HG02798 (cell line): ENCODE measurements at regions not wholly inside any gene's neighbourhood (a gene's known extent, or its start where the extent isn't known, plus 50 kb on each side); places are given as distances from the start of the nearest gene placed in this dataset.
"Not testable (repeated sequence)": the region's sequence is repeated elsewhere in the genome, so short reads cannot be mapped to it uniquely, and the experiment has no call there.

ENCODE experiments used
- ATAC-seq: cut with Tn5 transposase; IDR thresholded peaks from one replicate; pipeline ENCODE4 v1.9.1; 2021; ENCODE audit warnings: mild to moderate bottlenecking; ENCODE audit not compliant: unreplicated experiment, poor library complexity

DNA sequence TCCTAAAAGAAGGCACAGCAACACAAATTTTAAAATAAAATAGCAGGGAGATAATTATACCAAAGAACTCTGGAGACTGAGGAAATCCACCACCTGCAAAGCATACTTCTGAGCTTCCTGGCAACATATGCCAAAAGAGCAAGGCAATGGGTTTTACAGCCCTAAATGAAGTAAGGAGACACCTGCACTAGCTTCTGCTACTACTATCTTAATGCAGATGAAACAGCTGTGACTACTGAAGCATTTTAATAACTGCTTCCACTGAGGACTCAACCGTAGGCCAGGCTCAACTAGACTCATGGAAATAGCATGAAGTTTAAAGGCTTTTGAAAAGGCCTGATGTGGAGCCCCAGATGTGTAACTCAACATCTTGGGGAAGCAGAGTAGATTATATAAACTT is 820.1 kb upstream of the AMELY start:
- no peak for ATAC-seq

DNA sequence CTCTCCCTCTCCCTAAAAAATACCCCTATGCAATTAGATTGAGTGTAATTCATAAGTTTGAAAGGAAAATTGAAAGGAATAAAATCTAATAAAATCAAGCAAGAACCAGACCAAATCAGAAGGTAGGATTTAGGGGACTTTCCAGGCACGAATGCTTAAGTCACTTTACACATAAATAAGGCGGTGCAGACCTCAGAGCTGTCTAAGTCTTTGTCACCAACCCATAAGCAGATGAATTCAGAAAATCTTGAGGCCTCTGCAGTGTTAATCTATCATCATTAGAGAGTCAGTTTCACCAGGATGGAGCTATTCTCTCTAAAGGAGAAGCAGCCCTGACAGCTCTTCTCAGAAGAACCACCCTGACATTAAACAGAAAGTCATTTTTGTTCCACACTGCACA is 819.1 kb upstream of the AMELY start:
- peak; percentile 69 for ATAC-seq

DNA sequence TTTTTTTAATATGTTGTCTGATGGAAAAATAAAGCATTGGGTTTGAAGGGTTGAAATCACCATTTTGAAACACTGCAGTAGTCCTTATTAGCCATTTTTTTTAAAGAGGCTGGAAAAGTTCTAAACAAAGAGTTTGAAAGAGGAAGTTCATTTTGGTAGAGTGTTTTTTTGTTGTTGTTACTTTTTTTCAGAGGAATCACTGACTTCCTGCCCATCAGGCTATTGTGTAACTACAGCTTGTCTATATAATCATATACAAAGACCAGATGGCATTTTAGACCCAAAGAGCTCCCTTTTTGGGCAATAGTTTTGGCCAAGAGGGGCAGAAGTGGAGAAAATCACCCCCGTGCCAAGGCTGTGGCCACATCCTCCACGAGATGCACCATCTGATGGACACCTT is 818.5 kb upstream of the AMELY start:
- peak; percentile 19 for ATAC-seq

DNA sequence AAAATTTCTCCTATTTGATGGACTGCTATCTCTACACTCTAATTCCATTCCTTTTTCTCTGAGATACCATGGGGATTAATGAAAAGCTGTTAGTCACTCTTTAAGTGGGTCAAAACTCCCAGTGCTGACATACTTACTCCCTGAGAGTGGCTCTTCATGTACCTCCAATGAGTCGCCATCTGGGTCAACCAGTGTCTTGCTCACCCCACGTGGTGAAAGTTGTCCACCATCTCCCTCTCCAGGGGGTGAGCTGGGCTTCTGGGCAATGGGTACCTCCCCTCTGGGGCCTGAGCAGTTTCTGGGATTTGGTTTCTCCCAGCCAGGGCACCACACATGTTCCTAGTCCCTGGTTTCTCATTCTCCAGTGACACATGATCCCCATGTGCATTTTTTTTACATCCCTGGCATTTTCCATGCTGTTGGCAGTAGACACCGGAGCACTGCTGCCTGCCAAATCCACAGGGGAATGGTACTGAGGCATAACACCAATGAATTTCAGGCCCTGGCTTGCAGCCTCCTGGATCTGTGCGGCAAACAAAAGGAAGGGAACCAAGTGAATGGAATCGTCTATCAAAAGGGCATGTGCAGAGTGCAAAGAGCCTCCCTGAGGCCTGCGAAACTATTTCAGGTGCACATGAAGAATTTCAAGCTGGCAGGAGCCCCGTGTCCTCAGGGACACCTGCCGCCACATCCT is 817.9 kb upstream of the AMELY start:
- ATAC-seq: no peak

DNA sequence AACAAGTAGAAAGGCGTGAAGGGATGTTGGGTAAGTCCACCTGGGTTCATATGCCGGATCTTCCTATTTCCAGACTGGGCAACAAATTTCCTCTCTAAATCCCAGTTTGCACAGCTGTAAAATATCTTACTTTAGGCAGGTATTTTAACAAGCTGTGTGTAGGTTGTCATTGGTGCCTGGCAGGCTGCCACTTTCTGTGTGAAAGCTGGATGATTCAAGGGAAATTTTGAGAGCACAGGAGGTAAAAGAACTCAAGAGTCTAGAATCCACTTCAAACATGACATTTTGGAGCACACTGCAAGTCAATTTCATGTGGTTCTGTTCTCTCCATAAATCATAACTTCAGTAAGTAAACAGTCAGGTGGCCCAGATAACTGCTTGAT is 817.4 kb upstream of the AMELY start:
- no peak for ATAC-seq

DNA sequence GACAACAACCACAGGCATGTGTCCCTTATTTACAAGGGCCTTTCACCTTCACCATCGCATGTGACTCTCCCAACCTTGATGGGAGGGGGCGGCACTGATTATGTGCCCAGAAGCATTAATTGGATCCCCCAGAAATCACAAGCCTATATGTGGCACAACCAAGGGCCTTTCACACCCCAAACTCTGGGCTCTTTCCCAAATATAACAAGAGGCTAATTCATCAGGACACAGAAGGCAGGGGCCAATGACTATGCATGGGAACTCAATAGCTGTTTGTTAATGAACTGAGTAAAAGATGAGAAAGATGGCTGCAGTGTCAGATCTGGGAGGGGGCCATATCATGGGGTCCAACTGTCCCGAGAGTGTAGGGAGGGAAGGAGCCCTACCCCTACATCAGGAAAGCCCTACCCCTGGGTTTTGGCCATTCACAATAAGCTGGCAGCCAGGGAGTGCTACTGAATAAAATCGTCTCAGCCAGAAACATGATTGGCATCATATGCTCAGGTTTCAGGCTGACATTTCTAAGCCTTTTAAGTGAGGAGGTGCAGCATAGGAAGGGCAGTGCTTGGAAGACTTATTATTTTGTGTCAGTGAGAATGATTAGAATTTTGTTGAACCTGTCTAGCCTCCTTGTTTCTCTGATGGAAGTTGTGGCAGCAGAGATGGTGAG is 814.4 kb upstream of the AMELY start:
- no peak for ATAC-seq

DNA sequence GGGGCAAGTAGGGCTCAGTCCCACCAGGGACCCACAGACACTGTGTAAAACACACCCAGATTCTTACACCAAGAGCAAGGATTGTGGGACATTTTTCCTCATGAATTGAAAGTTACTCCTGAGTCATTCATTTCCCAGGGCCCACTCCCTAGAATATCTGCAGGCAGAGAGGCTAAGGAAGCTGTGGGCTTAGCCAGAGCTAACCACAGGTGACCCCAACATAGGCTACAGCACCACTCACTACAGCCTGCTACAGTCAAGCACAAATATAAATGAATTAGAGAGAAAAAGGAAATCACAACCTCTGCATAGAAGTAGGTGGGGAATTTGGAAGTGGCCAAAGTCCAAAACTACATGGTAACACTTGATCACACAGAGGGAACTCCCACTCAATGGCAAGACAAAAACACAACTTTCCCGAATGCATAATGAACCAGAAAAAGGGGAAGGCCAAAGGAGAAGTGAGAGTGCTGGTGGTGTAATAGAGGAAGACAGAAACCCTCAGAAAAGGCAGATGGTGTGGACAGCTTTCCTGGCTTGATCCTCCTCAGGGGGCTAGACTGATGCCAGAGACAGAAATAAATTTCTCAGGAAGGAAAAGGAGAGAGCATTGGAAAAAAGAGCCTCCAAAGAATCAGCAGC is 812.6 kb upstream of the AMELY start:
- ATAC-seq: peak; percentile 80

DNA sequence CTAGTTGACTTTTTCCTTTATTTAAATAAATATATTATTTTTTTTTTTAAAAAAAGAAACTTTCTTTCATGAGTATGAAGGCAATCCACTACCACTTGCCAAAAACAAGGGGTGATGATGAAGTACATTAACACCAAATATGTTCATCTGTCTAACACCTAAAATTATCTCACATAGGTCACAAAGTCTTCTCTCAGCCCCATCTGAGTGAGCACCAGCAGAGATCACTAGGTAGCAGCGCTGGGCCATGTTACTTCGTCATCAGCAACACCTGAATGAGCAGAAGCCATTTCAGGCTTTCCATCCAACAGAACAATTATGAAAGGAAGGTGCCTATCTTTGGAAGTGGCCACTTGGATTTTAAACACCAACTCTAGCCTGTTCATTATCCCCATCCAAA is 811.6 kb upstream of the AMELY start:
- ATAC-seq: no peak

DNA sequence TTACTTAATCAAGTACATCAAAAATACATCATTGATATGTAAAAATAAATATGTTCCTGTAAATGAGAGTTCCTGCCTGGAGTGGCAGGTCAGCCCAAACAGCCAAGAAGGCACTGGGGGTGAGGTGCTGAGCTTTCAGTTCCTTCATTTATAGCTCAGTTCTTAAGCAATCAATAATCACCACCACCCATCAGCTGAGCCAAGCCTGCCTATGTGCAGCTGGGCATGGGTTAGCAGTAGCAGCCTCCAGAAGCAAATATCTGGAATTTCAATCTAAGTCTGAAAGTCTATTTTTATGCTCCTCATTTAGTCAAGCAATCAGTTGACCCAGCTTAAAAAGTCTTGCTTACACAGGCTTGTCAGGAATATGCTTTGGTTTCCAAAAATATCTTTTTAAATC is 811.0 kb upstream of the AMELY start:
- ATAC-seq: peak; percentile 54

DNA sequence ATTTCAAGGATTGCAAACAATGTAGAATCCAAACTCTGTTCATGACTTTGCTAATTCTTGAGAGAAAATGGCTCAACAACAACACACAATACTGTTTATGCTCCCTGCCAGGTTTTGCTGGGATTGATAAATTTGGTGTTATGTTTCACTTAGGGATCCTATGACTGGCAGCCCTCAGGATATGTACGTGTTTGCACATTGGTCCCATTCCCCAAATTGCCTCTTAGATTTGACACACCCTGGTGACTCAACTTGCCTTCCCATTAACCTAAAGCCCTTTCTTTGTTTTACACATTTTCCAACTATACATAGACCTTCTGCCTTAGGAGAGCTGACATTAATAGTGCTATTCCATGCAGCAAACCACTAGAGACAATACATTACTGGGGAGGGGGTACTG is 809.4 kb upstream of the AMELY start:
- ATAC-seq: no peak

DNA sequence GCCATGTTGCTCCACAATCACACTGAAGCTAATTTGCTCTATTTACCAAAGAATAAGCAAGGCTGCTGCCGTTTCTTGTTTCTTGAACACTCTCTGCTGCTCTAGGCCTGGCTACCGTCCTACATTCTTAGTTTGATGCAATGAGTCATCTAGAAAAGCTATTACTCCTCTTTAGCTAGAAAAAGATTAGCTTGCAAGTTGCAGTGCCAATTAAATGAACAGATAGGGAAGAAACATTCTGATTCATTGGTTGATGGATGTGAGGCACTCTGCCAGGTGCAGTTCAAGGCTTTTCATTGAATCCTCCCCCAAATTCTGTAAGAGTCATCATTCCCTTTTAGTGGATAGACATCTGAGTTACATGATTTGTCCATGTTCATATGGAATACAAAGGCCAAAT is 807.7 kb upstream of the AMELY start:
- ATAC-seq: no peak

DNA sequence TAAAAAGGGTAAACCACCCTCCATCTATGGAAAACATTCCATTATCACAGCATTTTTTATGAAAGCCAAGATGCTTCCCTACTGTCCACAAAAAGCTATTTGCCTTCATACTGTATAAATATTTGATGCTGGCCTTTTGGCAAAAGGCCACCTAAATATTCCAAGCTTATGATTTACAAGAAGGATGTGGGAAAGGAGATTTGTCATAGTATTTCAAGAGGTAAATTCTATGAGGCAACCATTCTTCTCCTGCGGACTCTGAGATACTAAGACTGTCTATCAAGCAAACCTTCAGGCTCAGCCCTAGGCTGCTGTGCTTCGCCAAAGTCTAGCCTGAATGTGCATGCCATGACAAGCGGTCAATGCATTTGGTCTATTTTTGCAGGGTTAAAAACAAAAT is 807.1 kb upstream of the AMELY start:
- no peak for ATAC-seq

DNA sequence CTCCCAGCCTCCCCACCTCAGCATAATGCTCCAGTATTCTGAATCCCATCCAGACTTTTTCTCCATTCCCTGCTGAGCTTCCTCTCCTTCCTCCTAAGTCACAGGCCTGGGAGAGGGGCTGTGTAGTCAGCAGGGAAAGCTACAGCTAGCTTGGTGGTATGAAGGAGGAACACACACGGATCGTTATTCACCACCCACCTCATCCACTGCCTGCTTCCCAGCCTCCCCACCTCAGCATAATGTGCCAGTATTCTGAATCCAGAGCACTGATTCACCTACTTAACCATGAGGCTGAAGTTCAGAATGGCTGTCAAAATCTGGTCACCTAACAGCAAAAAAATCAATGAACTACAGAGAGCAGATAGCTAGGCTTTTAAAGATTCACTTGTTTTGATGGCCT is 806.6 kb upstream of the AMELY start:
- no peak for ATAC-seq

DNA sequence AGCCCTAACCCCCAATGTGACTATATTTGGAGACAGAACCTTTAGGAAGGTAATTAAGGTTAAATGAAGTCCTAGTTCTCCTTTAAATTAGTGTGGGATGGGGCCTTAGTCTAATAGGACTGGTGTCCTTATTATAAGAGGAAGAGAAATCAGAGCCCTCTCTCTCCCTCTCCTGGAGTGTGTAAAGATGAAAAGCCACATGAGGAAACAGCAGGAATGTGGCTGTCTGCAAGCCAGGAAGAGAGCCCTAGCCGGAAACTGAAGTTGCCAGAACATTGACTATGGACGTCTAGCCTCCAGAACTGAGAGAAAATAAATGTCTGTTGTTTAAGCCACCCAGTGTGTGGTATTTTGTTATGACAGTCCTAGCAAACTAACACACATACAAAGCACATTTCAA is 802.9 kb upstream of the AMELY start:
- no peak for ATAC-seq

DNA sequence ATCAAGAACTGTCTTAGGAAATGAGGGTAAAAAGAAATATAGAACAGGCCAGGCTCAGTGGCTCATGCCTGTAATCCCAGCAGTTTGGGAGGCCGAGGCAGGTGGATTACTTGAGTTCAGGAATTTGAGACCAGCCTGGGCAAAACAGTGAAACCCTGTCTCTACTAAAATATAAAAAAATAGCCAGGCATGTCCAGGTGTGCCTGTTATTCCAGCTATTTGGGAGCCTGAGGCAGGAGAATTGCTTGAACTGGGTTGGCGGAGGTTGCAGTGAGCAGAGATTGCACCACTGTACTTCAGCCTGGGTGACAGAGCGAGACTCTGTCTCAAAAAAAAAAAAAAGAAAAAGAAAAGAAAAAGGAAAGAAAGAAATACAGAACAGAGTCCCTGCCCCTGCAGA is 802.2 kb upstream of the AMELY start:
- not testable (repeated sequence) for ATAC-seq

DNA sequence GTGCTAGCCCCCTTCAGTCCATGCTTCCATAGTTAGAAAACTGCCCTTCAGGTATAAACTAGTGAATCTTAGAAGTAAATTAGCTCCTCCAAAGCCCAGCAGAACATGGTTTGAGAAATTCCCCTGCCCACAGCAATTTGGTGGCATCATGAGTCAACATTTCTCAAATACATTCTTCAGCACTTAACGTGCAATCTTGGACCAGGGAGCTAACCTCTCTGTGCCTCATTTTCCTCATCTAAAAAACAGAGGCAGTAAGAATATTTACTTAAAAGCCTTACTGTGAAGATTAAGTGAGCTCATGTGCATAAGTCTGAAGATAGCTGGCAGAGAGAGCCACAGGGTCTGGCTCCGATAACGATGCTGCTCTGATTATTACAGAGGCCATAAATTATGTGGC is 800.7 kb upstream of the AMELY start:
- no peak for ATAC-seq

DNA sequence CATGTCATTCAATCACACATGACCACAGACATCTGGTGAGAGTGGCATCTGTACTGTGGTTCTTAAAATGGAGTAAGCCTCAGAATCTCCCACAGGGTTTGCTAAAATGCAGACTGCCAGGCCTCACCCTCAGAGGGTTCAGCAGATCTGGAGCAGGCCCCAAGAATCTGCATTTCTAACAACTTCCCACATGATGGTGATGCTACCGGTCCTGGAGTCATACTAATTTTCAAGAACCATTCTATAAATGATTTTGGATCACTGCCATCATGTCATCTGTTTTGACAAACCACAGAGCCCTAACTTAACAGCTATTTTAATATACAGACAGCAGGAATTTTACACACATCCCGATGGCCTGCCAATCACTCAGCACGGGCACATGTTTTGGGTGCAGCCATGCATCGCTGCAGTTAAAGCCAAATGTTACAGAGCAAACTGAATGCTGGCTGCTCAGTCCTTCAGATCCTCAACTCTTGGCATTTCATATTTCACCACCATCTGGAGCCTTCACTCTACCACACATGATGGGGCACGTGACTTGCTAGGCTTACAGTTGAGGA is 792.1 kb upstream of the AMELY start:
- ATAC-seq: no peak

DNA sequence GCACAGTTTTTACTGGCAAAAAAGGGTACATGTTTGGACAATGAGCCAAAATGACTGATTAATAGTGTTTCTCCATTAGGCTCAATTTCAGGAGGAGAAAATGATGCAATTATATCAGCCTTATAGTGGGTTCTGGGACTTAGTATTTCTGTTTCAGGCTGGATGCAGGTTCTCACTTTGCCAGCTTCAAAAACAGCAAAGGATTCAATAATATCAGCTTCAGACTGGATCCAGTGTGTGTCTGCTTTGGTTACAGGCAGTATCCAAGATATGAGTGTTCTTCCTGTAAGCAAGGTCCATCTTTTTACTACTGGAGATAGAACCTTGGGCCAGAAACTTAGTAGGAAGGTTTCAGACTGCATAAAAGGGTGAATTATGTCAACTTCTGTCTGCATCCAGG is 790.9 kb upstream of the AMELY start:
- no peak for ATAC-seq

DNA sequence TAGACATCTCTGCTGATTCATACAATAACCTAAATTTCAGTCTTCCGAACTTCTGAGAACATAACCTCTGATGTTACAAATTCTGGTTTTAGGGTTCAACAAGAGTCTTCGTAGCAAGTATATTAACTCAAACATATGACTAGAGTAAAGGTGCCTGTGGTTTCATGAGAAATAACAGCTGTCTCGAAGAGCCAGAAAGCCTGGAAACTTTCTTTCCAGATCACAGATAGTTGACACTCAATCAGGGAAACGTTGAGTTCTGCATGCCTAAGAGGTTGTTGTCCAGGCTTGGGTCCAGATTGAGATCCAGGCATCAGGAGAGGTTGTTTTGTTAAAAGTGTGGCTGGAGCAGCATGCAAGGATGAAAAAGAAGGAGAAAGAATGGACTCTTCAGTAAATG is 790.1 kb upstream of the AMELY start:
- no peak for ATAC-seq

DNA sequence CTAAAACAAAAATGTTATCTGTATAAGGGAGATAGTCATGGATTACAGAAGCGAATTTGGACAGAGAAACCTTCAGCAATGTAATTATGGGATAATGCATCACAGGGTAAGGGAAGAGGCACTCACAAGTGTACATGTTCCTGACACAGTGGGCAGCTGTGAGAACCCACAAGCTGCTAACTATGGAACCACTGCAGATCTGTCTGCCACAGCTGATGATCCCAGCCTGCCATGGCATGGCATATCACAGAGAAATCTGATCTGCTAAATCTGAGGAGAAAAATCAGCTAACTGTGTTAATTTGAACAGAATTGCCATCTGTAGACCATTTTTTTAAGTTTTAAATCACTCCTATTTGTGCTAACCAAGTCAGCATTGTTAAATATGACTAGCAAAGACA is 786.0 kb upstream of the AMELY start:
- ATAC-seq: no peak

DNA sequence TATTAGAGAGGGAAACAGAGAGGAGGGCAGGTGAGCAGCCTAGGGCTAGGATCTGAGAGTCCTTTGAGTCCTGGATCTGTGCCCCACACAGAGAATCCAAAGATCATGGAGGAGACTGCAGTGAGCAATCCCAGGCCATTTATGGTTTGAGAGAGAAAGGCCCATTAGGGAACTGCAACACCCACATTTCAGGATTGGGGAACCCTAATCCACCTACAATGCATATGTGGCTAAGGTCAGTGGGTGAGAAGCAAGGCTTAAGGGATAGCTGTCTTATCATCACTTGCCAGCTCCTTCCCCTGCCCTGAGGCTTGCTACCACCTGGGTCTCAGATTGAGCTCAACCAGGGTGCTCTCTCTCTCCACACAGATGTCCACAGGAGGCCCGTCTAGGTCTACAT is 781.1 kb upstream of the AMELY start:
- no peak for ATAC-seq

DNA sequence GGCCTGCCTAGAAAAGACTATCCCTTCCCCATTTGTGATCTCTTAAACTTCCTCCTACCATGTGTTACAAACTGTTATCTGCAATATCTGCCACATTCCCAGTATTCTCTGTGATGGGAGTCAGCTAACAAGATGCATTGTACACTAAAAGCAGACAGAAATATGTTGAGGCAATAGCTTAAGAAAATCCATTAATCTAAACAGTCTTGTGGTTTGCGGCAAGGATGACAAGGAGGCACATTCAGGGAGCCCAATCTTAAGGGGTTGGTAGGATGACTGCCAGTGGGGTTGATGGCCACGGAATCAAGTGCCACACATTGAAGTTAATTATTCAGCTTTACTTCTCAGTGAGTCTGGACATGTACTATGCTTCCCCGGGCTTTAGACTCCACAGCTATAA is 775.5 kb upstream of the AMELY start:
- ATAC-seq: no peak
